ENCODE measurements at regions not wholly inside any gene's neighbourhood (a gene's known extent, or its start where the extent isn't known, plus 50 kb on each side); places are given as distances from the start of the nearest gene placed in this dataset.
"Not testable (repeated sequence)": the region's sequence is repeated elsewhere in the genome, so short reads cannot be mapped to it uniquely, and the experiment has no call there.

- no peaks in the 10 kb centered on the region for H3K4me1 ChIP-seq
- DNase-seq, result no peak
Observed at GRCh38 chr9:30536494-30536893, 1847.9 kb upstream of the ACO1 start.

DNA sequence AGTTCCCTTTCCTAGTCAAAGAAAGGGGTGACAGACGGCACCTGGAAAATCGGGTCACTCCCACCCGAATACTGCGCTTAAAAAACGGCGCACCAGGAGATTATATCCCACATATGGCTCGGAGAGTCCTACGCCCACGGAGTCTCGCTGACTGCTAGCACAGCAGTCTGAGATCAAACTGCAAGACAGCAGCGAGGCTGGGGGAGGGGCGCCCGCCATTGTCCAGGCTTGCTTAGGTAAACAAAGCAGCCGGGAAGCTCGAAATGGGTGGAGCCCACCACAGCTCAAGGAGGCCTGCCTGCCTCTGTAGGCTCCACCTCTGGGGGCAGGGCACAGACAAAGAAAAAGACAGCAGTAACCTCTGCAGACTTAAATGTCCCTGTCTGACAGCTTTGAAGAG, 1844.7 kb upstream of the ACO1 start:
- not testable (repeated sequence) for H3K4me1 ChIP-seq; H3K27me3 ChIP-seq; H3K36me3 ChIP-seq; H3K9me3 ChIP-seq; H3K4me3 ChIP-seq (ENCODE audit: low read depth, low read length); DNase-seq

More at GRCh38 chr9:30536494-30536893, 1847.9 kb upstream of the ACO1 start:
- Histone ChIP-seq H3K9me3 (no peaks in the 10 kb centered on the region), H3K4me3 (ENCODE audit: low read depth, low read length) (no peak overlapping the region), H3K27me3 (no peaks in the 10 kb centered on the region), H3K36me3 (no peaks in the 10 kb centered on the region)
- no peak for TF ChIP-seq CTCF (IDR thresholded peaks at IDR 0.05; ENCODE audit: low read depth, low read length)

GRCh38 chr9:30574355-30575151, 1809.9 kb upstream of the ACO1 start:
- DNase-seq, result peak; percentile 74
- H3K4me1 ChIP-seq, result no peaks in the 10 kb centered on the region
- TF ChIP-seq CTCF (IDR thresholded peaks at IDR 0.05; ENCODE audit: low read depth, low read length), result peak; percentile 5; the same call in 1 of the 2 replicates

GRCh38 chr9:30575218-30575617, 1809.2 kb upstream of the ACO1 start:
- no peak for TF ChIP-seq CTCF (IDR thresholded peaks at IDR 0.05; ENCODE audit: low read depth, low read length)
- peak overlapping the region; percentile 71 for H3K4me3 ChIP-seq (ENCODE audit: low read depth, low read length)
- DNase-seq, result peak; percentile 22
- H3K36me3 ChIP-seq, result no peaks in the 10 kb centered on the region
- no peaks in the 10 kb centered on the region for H3K4me1 ChIP-seq
- no peaks in the 10 kb centered on the region for H3K27me3 ChIP-seq
- no peaks in the 10 kb centered on the region for H3K9me3 ChIP-seq

More at GRCh38 chr9:30574355-30575151, 1809.9 kb upstream of the ACO1 start:
- Histone ChIP-seq H3K4me3 (ENCODE audit: low read depth, low read length) (peak overlapping the region; percentile 71), H3K9me3 (no peaks in the 10 kb centered on the region), H3K27me3 (no peaks in the 10 kb centered on the region), H3K36me3 (no peaks in the 10 kb centered on the region)

DNA sequence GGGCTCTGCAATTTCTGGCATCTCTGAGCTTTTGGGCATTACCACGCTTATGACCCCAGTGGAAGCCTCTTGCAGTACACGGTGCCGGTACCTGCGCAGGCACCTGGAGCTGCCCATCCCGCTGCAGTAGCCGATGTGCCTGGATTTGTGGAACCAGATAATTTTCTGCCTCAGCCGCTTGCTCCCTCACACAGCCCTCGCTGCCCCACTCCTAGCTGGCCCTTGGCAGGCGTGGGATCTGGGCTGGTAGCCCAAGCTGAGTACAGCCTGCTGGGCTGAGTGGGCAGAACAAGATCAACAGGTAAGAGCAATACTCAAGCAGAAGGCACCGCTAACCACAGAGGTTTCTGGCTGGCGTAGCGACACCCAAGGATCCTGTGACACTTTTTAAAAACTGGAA, 1808.8 kb upstream of the ACO1 start:
- Histone ChIP-seq H3K27me3 (no peaks in the 10 kb centered on the region), H3K36me3 (no peaks in the 10 kb centered on the region), H3K4me3 (ENCODE audit: low read depth, low read length) (peak overlapping the region; percentile 71), H3K9me3 (no peaks in the 10 kb centered on the region), H3K4me1 (no peaks in the 10 kb centered on the region)
- DNase-seq, result peak; percentile 36
- TF ChIP-seq CTCF (IDR thresholded peaks at IDR 0.05; ENCODE audit: low read depth, low read length), result no peak; the same call in 1 of the 2 replicates

DNA sequence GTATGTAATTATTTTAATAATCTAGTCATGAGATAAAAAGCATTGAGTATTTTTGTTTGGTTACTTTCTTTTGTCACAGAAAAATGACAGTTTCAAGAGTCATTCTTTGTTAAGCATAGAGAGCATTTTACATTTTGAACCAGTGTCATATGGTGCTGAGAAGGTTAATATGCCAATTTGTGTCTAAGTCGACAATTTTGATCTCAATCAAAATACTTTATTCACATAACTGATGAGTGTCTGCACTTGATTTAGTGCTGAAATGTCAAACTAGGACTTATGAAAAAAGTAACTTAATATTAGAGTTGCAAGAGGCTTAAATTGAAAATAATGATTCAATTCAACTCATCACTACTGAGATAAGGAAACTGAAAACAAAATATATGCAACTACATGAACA, 1804.6 kb upstream of the ACO1 start:
- no peak overlapping the region for H3K4me3 ChIP-seq (ENCODE audit: low read depth, low read length)
- DNase-seq, result no peak
- H3K4me1 ChIP-seq, result no peaks in the 10 kb centered on the region
- H3K36me3 ChIP-seq, result no peaks in the 10 kb centered on the region
- no peaks in the 10 kb centered on the region for H3K9me3 ChIP-seq
- H3K27me3 ChIP-seq, result no peaks in the 10 kb centered on the region
- TF ChIP-seq CTCF (IDR thresholded peaks at IDR 0.05; ENCODE audit: low read depth, low read length), result no peak
